ENCODE measurements at regions not wholly inside any gene's neighbourhood (a gene's known extent, or its start where the extent isn't known, plus 50 kb on each side); places are given as distances from the start of the nearest gene placed in this dataset.
"Not testable (repeated sequence)": the region's sequence is repeated elsewhere in the genome, so short reads cannot be mapped to it uniquely, and the experiment has no call there.

GRCh38 chr3:40899286-40899712 lies 300.0 kb upstream of the CTNNB1 start:
- DNase-seq (ENCODE audit: low read depth in 2 of 2): no peak

- no peak for DNase-seq (ENCODE audit: low read depth in 2 of 2)
Observed at GRCh38 chr3:40901298-40901697, 298.0 kb upstream of the CTNNB1 start.

- no peak for DNase-seq (ENCODE audit: low read depth in 2 of 2)
Observed at GRCh38 chr3:40901796-40902195, 297.5 kb upstream of the CTNNB1 start.

GRCh38 chr3:40907907-40908465 lies 291.3 kb upstream of the CTNNB1 start:
- not testable (repeated sequence) for DNase-seq (ENCODE audit: low read depth in 2 of 2)

GRCh38 chr3:40908612-40909011 lies 290.7 kb upstream of the CTNNB1 start:
- no peak for DNase-seq (ENCODE audit: low read depth in 2 of 2)

GRCh38 chr3:40911264-40911663 lies 288.0 kb upstream of the CTNNB1 start:
- no peak for DNase-seq (ENCODE audit: low read depth in 2 of 2)

GRCh38 chr3:40911928-40912327 lies 287.4 kb upstream of the CTNNB1 start:
- DNase-seq (ENCODE audit: low read depth in 2 of 2): no peak

GRCh38 chr3:40912461-40912860 lies 286.8 kb upstream of the CTNNB1 start:
- no peak for DNase-seq (ENCODE audit: low read depth in 2 of 2)

- DNase-seq (ENCODE audit: low read depth in 2 of 2): no peak
Observed at GRCh38 chr3:40913192-40913591, 286.1 kb upstream of the CTNNB1 start.

GRCh38 chr3:40913641-40914040 lies 285.7 kb upstream of the CTNNB1 start:
- no peak for DNase-seq (ENCODE audit: low read depth in 2 of 2)

- DNase-seq (ENCODE audit: low read depth in 2 of 2): no peak
Observed at GRCh38 chr3:40914475-40914874, 284.8 kb upstream of the CTNNB1 start.

GRCh38 chr3:40915346-40915865 lies 283.9 kb upstream of the CTNNB1 start:
- no peak for DNase-seq (ENCODE audit: low read depth in 2 of 2)

- no peak for DNase-seq (ENCODE audit: low read depth in 2 of 2)
Observed at GRCh38 chr3:40920041-40920440, 279.3 kb upstream of the CTNNB1 start.

GRCh38 chr3:40921251-40921650 lies 278.1 kb upstream of the CTNNB1 start:
- no peak for DNase-seq (ENCODE audit: low read depth in 2 of 2)

GRCh38 chr3:40923143-40923542 lies 276.2 kb upstream of the CTNNB1 start:
- DNase-seq (ENCODE audit: low read depth in 2 of 2): no peak

- no peak for DNase-seq (ENCODE audit: low read depth in 2 of 2)
Observed at GRCh38 chr3:40923651-40924050, 275.7 kb upstream of the CTNNB1 start.

GRCh38 chr3:40924559-40925141 lies 274.7 kb upstream of the CTNNB1 start:
- no peak for DNase-seq (ENCODE audit: low read depth in 2 of 2)

- DNase-seq (ENCODE audit: low read depth in 2 of 2): no peak
Observed at GRCh38 chr3:40925231-40925630, 274.1 kb upstream of the CTNNB1 start.

- DNase-seq (ENCODE audit: low read depth in 2 of 2): no peak
Observed at GRCh38 chr3:40930131-40930538, 269.2 kb upstream of the CTNNB1 start.

GRCh38 chr3:40930756-40931155 lies 268.5 kb upstream of the CTNNB1 start:
- no peak for DNase-seq (ENCODE audit: low read depth in 2 of 2)

- no peak for DNase-seq (ENCODE audit: low read depth in 2 of 2)
Observed at GRCh38 chr3:40938591-40938990, 260.7 kb upstream of the CTNNB1 start.

GRCh38 chr3:40939030-40939740 lies 260.1 kb upstream of the CTNNB1 start:
- DNase-seq (ENCODE audit: low read depth in 2 of 2): no peak

- no peak for DNase-seq (ENCODE audit: low read depth in 2 of 2)
Observed at GRCh38 chr3:40939741-40940130, 259.6 kb upstream of the CTNNB1 start.

Measured in stimulated activated CD8-positive, alpha-beta memory T cell treated with anti-CD3 and anti-CD28 coated beads, Interleukin-7, amount 100 ng/mL, for 4 hours (primary cell).